ENCODE measurements at regions not wholly inside any gene's neighbourhood (a gene's known extent, or its start where the extent isn't known, plus 50 kb on each side); places are given as distances from the start of the nearest gene placed in this dataset.

DNA sequence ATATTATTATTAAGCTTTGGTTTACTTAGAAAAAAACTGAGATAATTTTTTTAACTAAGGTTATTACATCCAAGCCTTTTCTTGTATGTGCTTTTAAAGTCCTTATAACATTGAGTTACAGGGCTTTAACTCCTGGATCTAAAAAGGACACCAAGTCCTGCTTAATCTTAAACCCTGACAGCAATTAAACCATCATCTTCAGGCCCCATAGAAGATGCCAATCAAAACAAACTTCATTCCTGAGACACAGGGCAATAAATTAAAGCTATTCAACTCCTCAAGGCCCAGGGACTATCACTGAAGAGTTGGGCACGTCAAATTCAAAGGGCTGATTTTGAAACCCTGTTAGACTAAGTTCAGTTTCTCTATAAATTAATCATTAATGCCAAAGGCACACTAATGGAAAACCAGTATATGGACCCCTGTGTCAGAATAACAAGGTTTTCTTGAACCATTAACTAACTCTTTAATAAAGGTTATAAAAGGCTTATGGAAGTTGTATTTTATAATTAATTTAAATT is 1152.6 kb downstream of the NSUN3 start:
- no peak overlapping the region for H3K27ac ChIP-seq (ENCODE audit: low read depth, low read length)
- no peak overlapping the region for H3K56ac ChIP-seq (replicated peaks; ENCODE audit: insufficient read length, low read depth, low read length)
- DNase-seq (ENCODE audit: low read depth in 1 of 2, low spot score in 2 of 2) (no peak), FAIRE-seq (no peak)
- no peak overlapping the region for H4K5ac ChIP-seq (ENCODE audit: insufficient read length, low read depth, low read length)
- no peak overlapping the region for H2BK120ac ChIP-seq (replicated peaks; ENCODE audit: low read depth, low read length)
- no peak overlapping the region for H3K4me2 ChIP-seq (ENCODE audit: insufficient read depth in 1 of 2, low read depth in 2 of 2, low read length in 2 of 2)
- no peaks in the 10 kb centered on the region for H3K4me1 ChIP-seq (replicated peaks in 1 of 4; ENCODE audit: control insufficient read depth in 3 of 4, insufficient read depth in 4 of 4, low read length in 3 of 4)
- CTCF ChIA-PET (ENCODE audit: partially characterized antibody): no interaction called here
- H3K4ac ChIP-seq (replicated peaks; ENCODE audit: insufficient read length, low read depth, low read length): no peak overlapping the region
- no peaks in the 10 kb centered on the region; a peak in 1 of 8 replicates for H3K36me3 ChIP-seq (ENCODE audit: control insufficient read depth in 2 of 4, insufficient read depth in 4 of 4, low read length in 3 of 4)
- H3K79me2 ChIP-seq (ENCODE audit: control insufficient read depth in 1 of 2, insufficient read depth in 2 of 2, low read length in 2 of 2): no peaks in the 10 kb centered on the region
- no peak overlapping the region for H3K23ac ChIP-seq (ENCODE audit: insufficient read length)
- no peak overlapping the region for H2BK20ac ChIP-seq (ENCODE audit: low read length)
- H4K8ac ChIP-seq (ENCODE audit: extremely low read depth, insufficient read depth, low read length): no peak overlapping the region
- no peak overlapping the region for H3K18ac ChIP-seq (ENCODE audit: extremely low read depth, low read length)
- no peaks in the 10 kb centered on the region for H3K27me3 ChIP-seq (replicated peaks in 1 of 4; ENCODE audit: control insufficient read depth in 3 of 4, extremely low read depth in 1 of 4, insufficient read depth in 3 of 4, low read length in 3 of 4)
- no peak for TF ChIP-seq YY1 (IDR thresholded peaks at IDR 0.05; ENCODE audit: low read depth, low read length)
- no peak for TF ChIP-seq KDM5A (IDR thresholded peaks at IDR 0.05; ENCODE audit: low read length)
- no peaks in the 10 kb centered on the region for H3K79me1 ChIP-seq (ENCODE audit: low read depth, low read length)
- H2BK15ac ChIP-seq (ENCODE audit: low read length): no peak overlapping the region
- H4K20me1 ChIP-seq (replicated peaks in 1 of 2; ENCODE audit: control insufficient read depth in 1 of 2, insufficient read depth in 2 of 2, low read length in 2 of 2): no peaks in the 10 kb centered on the region
- no peak overlapping the region for H3K4me3 ChIP-seq (ENCODE audit: extremely low read depth in 1 of 4, insufficient read depth in 2 of 4, low read depth in 3 of 4, low read length in 4 of 4)
- H3K9me3 ChIP-seq (ENCODE audit: insufficient read depth in 2 of 2, low read depth in 1 of 2, low read length in 1 of 2): peaks cover 4 to 8% of the 10 kb centered on the region in 2 experiments; a peak in 1 of 4 replicates
- H3K9ac ChIP-seq (replicated peaks in 1 of 4; ENCODE audit: extremely low read depth in 1 of 4, low read depth in 3 of 4, low read length in 3 of 4): no peak overlapping the region
- H2AK5ac ChIP-seq (ENCODE audit: low read depth, low read length): no peak overlapping the region
- H4K91ac ChIP-seq (replicated peaks; ENCODE audit: insufficient read length, low read length): no peak overlapping the region
- 94% methylated on average over 1 of the region's 1 CpG; no CpG with 5 or more reads in 1 of the 2 experiments for WGBS, 2 experiments (ENCODE audit: extremely low coverage in 1 of 2, insufficient coverage in 1 of 2, insufficient read length in 1 of 2, insufficient replicate concordance in 2 of 2, low coverage in 1 of 2, low lambda C conversion rate in 2 of 2, missing lambda C conversion rate in 1 of 2)
- no peak overlapping the region for H2BK5ac ChIP-seq (ENCODE audit: low read depth, low read length)
- H3K23me2 ChIP-seq (ENCODE audit: low read depth, low read length): no peaks in the 10 kb centered on the region
- no peak overlapping the region for H2AFZ ChIP-seq (ENCODE audit: low read length)
- POLR2A ChIA-PET (ENCODE audit: partially characterized antibody): no interaction called here
- no peak overlapping the region for H2BK12ac ChIP-seq (ENCODE audit: low read depth, low read length)
- H3K14ac ChIP-seq (ENCODE audit: insufficient read length): no peak overlapping the region

Data from H1 (cell line).